SK-N-MC (cell line): ENCODE measurements at regions not wholly inside any gene's neighbourhood (a gene's known extent, or its start where the extent isn't known, plus 50 kb on each side); places are given as distances from the start of the nearest gene placed in this dataset.

ENCODE experiments used
- EZH2 ChIP-seq: fragments of 200-600 bp; sonication (generic); IDR thresholded peaks from one replicate; pipeline ENCODE4 v1.6.1; 2017; ENCODE audit warnings: antibody characterized with exemption
- FOXP2 ChIP-seq: optimal IDR thresholded peaks from 2 replicates; pipeline ENCODE3; 2011; ENCODE audit warnings: mild to moderate bottlenecking, moderate library complexity; ENCODE audit not compliant: insufficient read depth; ENCODE audit errors: extremely low read length, control extremely low read depth
- POLR2AphosphoS5 ChIP-seq: IDR thresholded peaks from 2 replicates; pipeline ENCODE4 v1.6.1; 2012; ENCODE audit warnings: mild to moderate bottlenecking, low read depth, low read length, borderline replicate concordance

DNA sequence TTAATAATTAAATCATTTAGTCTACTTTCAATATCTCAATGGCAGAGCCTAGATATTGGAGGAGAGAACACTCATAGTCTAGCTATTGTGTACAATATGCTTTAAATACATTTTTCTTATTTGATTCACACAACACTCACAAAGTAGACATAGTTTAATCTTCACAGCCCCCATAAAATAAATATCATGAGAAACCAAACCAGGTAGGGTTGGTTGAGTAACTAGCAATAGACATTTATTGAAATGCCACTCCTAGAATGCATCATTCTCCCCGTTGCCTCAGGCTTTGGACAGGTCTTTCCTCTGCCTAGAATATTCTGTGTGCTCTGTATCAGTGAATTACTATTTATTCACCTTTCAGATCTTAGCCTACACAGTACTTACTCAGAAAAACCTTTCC lies 141.9 kb downstream of the CEMIP2 start:
- TF ChIP-seq POLR2AphosphoS5: no peak
- TF ChIP-seq EZH2: no peak
- no peak for TF ChIP-seq FOXP2
